Mucosa of rectum (tissue), 2 donors: ENCODE measurements at regions not wholly inside any gene's neighbourhood (a gene's known extent, or its start where the extent isn't known, plus 50 kb on each side); places are given as distances from the start of the nearest gene placed in this dataset.

Source experiments
- H3K27ac ChIP-seq, 2 donors: one replicate each; pipeline ENCODE4 v1.7.0; 2013; ENCODE audit warnings: inconsistent platforms in 2 of 2, low read depth in 2 of 2, low read length in 2 of 2
- H3K27me3 ChIP-seq, 2 donors: one replicate each; pipeline ENCODE4 v1.7.0; 2013; ENCODE audit warnings: low read length in 2 of 2; ENCODE audit not compliant: control insufficient read depth in 2 of 2, insufficient read depth in 2 of 2
- H3K36me3 ChIP-seq, 2 donors: one replicate each; pipeline ENCODE4 v1.7.0; 2013; ENCODE audit warnings: low read length in 2 of 2; ENCODE audit not compliant: control insufficient read depth in 2 of 2, insufficient read depth in 2 of 2
- H3K4me1 ChIP-seq, 2 donors: one replicate each; pipeline ENCODE4 v1.7.0; 2013; ENCODE audit warnings: low read length in 2 of 2, mild to moderate bottlenecking in 1 of 2; ENCODE audit not compliant: control insufficient read depth in 2 of 2, insufficient read depth in 2 of 2
- H3K4me3 ChIP-seq, 2 donors: one replicate each; pipeline ENCODE4 v1.7.0; 2013; ENCODE audit warnings: low read length in 2 of 2
- H3K9ac ChIP-seq, 2 donors: one replicate each; pipeline ENCODE4 v1.7.0; 2013; ENCODE audit warnings: low read length in 2 of 2, low read depth in 1 of 2, mild to moderate bottlenecking in 1 of 2
- H3K9me3 ChIP-seq, 2 donors: one replicate each; pipeline ENCODE4 v1.7.0; 2013; ENCODE audit warnings: low read length in 2 of 2; ENCODE audit not compliant: control insufficient read depth in 2 of 2
- donor health status: healthy.
- donor health status: Normal muscosa, but diverticular disease.

- Histone ChIP-seq H3K4me1 (no peaks in the 10 kb centered on the region), H3K9me3 (peaks cover 0 to 5% of the 10 kb centered on the region in 2 donors), H3K27ac (no peak overlapping the region), H3K4me3 (no peak overlapping the region), H3K9ac (no peak overlapping the region), H3K36me3 (no peaks in the 10 kb centered on the region), H3K27me3 (no peaks in the 10 kb centered on the region)
Observed at GRCh38 chr2:54020793-54021414, 50.1 kb upstream of the PSME4 start.
